ENCODE measurements at regions not wholly inside any gene's neighbourhood (a gene's known extent, or its start where the extent isn't known, plus 50 kb on each side); places are given as distances from the start of the nearest gene placed in this dataset.

GRCh38 chr4:12500409-12500808, 983.7 kb downstream of the RAB28 start:
- TF ChIP-seq GABPA (IDR thresholded peaks at IDR 0.05; ENCODE audit: low read depth), result no peak
- no peak for TF ChIP-seq POLR2AphosphoS5 (IDR thresholded peaks at IDR 0.05; ENCODE audit: low read depth, low read length)
- no peak for TF ChIP-seq CTCF (IDR thresholded peaks at IDR 0.05)
- TF ChIP-seq FOSL2 (IDR thresholded peaks at IDR 0.05; ENCODE audit: borderline replicate concordance, low read depth), result no peak
- TF ChIP-seq RCOR1 (IDR thresholded peaks at IDR 0.05; ENCODE audit: low read length), result no peak
- TF ChIP-seq EP300 (IDR thresholded peaks at IDR 0.05; ENCODE audit: borderline replicate concordance in 1 of 2, low read depth in 1 of 2, low read length in 1 of 2), result no peak
- no peak for TF ChIP-seq ZBTB33 (IDR thresholded peaks at IDR 0.05; ENCODE audit: borderline replicate concordance, low read depth)
- no peak for TF ChIP-seq ELF1 (IDR thresholded peaks at IDR 0.05)
- TF ChIP-seq REST (IDR thresholded peaks at IDR 0.05; ENCODE audit: low read depth, low read length), result no peak
